GM12872 (cell line): ENCODE measurements at regions not wholly inside any gene's neighbourhood (a gene's known extent, or its start where the extent isn't known, plus 50 kb on each side); places are given as distances from the start of the nearest gene placed in this dataset.

Experiments
- TF ChIP-seq, protein P1 (sequence below): IDR thresholded peaks from 3 replicates; pipeline ENCODE4 v1.5.1; 2011; ENCODE audit warnings: low read depth, mild to moderate bottlenecking, low read length, moderate library complexity; ENCODE audit not compliant: insufficient read depth

DNA sequence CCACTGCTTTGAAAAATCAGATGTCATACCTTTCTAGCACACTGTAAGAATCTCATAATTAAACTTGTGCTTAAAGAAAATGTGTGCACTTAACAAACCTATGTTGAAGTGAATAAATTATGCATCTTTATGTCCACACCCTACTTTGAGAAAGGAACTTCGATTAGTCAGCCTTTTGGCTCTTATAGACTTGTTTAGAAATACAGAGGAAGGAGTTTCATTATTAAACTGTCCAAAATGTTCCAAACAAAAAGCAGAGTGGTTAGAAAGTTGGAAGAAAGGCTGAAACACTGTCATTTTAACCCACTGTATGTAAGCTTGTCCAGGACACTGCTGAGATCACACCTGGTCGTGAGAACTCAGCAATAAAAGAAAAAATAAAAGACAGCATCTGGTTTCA, 863.2 kb upstream of the CHORDC1 start:
- TF ChIP-seq, protein P1, sequence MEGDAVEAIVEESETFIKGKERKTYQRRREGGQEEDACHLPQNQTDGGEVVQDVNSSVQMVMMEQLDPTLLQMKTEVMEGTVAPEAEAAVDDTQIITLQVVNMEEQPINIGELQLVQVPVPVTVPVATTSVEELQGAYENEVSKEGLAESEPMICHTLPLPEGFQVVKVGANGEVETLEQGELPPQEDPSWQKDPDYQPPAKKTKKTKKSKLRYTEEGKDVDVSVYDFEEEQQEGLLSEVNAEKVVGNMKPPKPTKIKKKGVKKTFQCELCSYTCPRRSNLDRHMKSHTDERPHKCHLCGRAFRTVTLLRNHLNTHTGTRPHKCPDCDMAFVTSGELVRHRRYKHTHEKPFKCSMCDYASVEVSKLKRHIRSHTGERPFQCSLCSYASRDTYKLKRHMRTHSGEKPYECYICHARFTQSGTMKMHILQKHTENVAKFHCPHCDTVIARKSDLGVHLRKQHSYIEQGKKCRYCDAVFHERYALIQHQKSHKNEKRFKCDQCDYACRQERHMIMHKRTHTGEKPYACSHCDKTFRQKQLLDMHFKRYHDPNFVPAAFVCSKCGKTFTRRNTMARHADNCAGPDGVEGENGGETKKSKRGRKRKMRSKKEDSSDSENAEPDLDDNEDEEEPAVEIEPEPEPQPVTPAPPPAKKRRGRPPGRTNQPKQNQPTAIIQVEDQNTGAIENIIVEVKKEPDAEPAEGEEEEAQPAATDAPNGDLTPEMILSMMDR: no peak

DNA sequence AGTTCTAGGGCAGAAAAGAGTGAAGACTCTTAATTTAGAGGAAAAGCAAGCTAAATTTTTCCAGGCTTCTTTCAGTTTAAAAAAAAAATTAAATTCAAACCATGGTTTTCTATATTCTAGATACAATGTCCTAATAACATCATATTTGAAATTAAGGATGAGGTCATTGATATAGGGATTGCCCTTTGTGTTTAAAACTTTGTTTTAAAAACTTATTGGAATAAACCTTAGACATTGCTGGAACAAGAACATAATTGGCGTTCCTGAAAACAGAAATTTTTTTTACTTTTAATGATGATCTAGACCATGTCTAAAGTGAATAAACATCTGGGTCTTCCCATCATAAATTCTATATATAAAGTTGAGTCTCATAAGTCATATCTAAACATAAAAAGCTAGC, 859.4 kb upstream of the CHORDC1 start:
- TF ChIP-seq, protein P1: no peak

DNA sequence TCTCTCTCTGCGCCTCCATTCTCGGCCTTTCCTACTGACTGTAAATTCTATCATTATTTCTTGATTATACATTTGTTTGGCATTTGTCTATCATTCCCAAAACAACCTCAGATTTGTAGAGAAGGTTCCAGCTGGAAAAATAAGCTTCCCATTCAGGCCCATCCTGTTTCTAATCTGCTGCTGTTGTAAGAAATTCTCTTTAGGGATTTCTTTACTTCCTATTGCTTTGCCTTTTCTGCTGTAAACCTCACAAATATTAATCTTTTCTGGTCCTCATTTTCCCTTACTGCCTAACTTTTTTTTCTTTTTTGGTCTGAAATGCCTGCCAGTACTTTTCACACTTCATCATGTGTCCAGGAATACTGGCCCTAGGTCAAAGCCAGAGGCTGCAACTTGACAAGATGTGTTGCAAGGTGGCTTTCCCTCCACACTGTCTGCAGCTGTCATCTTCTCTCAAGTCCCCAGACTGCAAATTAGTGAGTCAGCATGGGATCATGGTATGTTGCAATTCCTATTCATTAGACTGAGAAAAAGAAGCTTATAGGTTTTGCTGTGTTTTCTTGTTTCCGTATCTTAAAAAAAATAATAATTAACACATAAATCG, 858.7 kb upstream of the CHORDC1 start:
- TF ChIP-seq, protein P1: no peak

DNA sequence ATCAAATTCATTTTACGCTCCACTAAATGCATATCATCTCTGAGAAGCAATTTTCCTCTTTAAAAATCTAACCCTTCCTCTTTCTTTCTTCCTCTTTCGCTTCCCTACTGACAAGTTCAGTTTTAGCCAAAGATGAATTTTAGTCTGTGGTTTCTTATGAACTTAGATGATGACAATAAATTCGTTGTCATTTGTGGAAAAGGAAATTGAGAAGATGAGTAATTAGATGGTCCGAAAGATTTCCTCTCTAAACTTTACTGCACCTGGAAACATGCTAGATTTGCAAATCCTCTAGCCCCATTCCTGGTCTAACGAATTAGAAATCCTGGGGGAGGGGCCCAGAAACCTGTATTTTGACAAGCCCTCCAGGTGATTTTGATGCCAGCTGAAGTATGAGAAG, 855.4 kb upstream of the CHORDC1 start:
- TF ChIP-seq, protein P1: no peak

DNA sequence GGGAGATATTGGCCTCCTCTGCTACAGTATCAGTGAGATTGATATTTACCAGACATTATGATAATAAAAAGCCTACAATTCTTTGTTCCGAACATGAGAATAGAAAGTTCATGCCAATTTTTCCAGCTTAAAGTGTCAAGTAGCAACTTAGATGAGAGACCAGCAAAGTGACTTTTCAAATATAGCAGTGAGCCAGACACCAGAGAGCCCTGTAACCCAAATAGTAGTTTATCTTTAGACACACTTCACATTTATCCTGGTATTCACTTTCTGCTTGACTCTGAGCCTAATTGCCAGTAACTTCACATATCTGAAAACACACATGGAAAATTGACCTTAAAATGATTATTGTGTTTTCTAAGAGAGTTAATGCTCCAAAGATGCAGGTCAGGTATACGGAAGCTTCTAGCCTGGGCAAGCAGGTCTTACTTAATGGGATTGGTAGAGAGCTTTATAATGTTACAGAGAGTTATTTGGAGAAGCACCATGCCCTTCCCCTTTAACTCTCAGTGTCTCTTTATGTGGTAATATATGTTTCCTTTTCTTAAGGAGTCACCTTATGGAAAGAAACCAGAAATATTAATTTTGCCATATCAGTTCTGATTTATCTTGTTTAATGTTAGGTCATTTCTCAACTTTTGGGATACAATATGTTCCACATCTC, 852.3 kb upstream of the CHORDC1 start:
- TF ChIP-seq, protein P1: no peak

DNA sequence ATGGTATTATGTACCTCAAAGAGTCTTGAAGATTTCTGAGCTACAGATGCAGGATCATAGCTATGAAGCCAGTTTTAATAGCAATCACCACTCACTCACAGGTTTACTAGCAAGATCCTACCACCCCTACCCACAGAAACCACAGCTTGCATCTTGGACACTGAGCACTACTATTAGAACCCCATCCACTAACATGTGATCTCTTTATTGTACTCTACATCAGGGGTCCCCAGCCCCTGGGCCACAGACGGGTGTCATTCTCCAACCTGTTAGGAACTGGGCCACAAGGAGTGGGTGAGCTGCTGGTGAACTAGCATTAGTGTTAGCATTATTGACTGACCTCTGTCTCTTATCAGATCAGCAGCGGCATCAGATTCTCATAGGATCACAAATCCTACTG, 844.8 kb upstream of the CHORDC1 start:
- TF ChIP-seq, protein P1: no peak

DNA sequence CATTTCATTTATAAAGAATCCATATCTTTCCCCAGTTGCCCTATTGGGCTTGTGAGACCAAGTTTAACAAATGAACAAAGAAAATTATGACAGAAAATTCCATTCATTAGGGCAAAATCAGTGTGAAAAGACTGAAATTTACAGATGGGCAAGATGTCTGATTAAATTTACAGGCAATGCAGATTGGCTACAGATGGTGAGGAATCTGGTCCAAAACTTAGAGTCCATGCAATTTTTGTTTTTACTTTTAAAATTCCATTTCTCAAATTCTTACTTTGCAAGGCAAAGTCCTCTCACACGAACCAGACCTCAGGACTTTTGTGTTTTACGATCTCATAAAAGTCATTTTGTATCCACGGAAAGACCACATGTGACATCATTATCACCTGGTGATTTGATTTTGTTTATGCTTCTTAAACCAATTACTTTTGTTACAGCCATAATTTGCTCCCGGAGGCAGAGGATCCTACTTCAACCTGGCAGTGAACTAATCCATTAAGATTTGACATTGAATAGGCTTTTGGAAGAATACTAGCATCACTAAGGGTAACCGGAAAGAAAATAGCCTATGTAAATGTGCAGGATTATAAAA, 843.7 kb upstream of the CHORDC1 start:
- TF ChIP-seq, protein P1: no peak
